ENCODE measurements at regions not wholly inside any gene's neighbourhood (a gene's known extent, or its start where the extent isn't known, plus 50 kb on each side); places are given as distances from the start of the nearest gene placed in this dataset.
"Not testable (repeated sequence)": the region's sequence is repeated elsewhere in the genome, so short reads cannot be mapped to it uniquely, and the experiment has no call there.

- not testable (repeated sequence) for TF ChIP-seq CTCF (conservative IDR thresholded peaks at IDR 0.05 in 1 of 2, IDR thresholded peaks at IDR 0.05 in 1 of 2; ENCODE audit: low read depth in 1 of 2, low read length in 2 of 2); EZH2 (IDR thresholded peaks at IDR 0.05; ENCODE audit: low read length, missing control alignments)
Observed at GRCh38 chr7:131059401-131059800, 268.3 kb upstream of the MKLN1 start.
